WTC11 (cell line): ENCODE measurements at regions not wholly inside any gene's neighbourhood (a gene's known extent, or its start where the extent isn't known, plus 50 kb on each side); places are given as distances from the start of the nearest gene placed in this dataset.

Source experiments
- ATAC-seq: fragments of 200-7000 bp; cut with Tn5 transposase; 2 replicates; pipeline ENCODE4 v1.10.0; 2021; ENCODE audit warnings: mild to moderate bottlenecking, moderate library complexity
- CTCF ChIA-PET: fragments of 300-600 bp; sonication (Branson Sonifier 250); formaldehyde crosslinking; loops from one replicate; lab custom pipeline; 2021; ENCODE audit warnings: antibody characterized with exemption; lab: Charles Lee
- POLR2A ChIA-PET: fragments of 350-600 bp; sonication (Branson Sonifier 250); formaldehyde crosslinking; loops from one replicate; lab custom pipeline; 2021; ENCODE audit warnings: antibody characterized with exemption; lab: Charles Lee
- DNase-seq: peaks from one replicate; pipeline ENCODE4 v3.0.0; 2021; ENCODE audit warnings: low spot score
- H3K27ac Mint-ChIP-seq: 2 replicates; pipeline ENCODE4 v1.8.0; 2021; ENCODE audit warnings: mixed read lengths
- H3K27me3 Mint-ChIP-seq: 2 replicates; pipeline ENCODE4 v1.8.0; 2021; ENCODE audit warnings: low read depth, mild to moderate bottlenecking, moderate library complexity, mixed read lengths
- H3K36me3 Mint-ChIP-seq: 2 replicates; pipeline ENCODE4 v1.8.0; 2021; ENCODE audit warnings: mixed read lengths
- H3K4me1 Mint-ChIP-seq: 2 replicates; pipeline ENCODE4 v1.8.0; 2022; ENCODE audit warnings: mixed read lengths
- H3K4me3 Mint-ChIP-seq: 2 replicates; pipeline ENCODE4 v1.8.0; 2021; ENCODE audit warnings: mild to moderate bottlenecking, moderate library complexity, mixed read lengths
- H3K9me3 Mint-ChIP-seq: 2 replicates; pipeline ENCODE4 v1.8.0; 2021; ENCODE audit warnings: mixed read lengths
- ATF3 ChIP-seq: sonication (generic); formaldehyde crosslinking; conservative IDR thresholded peaks from 2 replicates; pipeline ENCODE4 v1.8.1; 2022; ENCODE audit warnings: mild to moderate bottlenecking, missing genetic modification reagents
- CDX4 ChIP-seq: fragments of 250-450 bp; sonication (Bioruptor Pico); IDR thresholded peaks from 2 replicates; pipeline ENCODE4 v1.9.0; 2021; ENCODE audit warnings: moderate library complexity, mild to moderate bottlenecking, inconsistent platforms, borderline replicate concordance
- FOXJ3 ChIP-seq: sonication (generic); formaldehyde crosslinking; IDR thresholded peaks from 2 replicates; pipeline ENCODE4 v1.9.0; 2021; ENCODE audit warnings: missing genetic modification reagents, mild to moderate bottlenecking, borderline replicate concordance
- FOXK1 ChIP-seq: sonication (generic); formaldehyde crosslinking; IDR thresholded peaks from 2 replicates; pipeline ENCODE4 v1.8.0; 2022; ENCODE audit warnings: mild to moderate bottlenecking, moderate library complexity, missing genetic modification reagents
- FOXP1 ChIP-seq: sonication (generic); formaldehyde crosslinking; IDR thresholded peaks from 2 replicates; pipeline ENCODE4 v1.8.0; 2022; ENCODE audit warnings: missing genetic modification reagents, mild to moderate bottlenecking, moderate library complexity, borderline replicate concordance
- GRHL2 ChIP-seq: fragments of 250-450 bp; sonication (Bioruptor Pico); IDR thresholded peaks from 2 replicates; pipeline ENCODE4 v1.8.0; 2022; ENCODE audit warnings: mild to moderate bottlenecking, moderate library complexity; ENCODE audit not compliant: insufficient replicate concordance, severe bottlenecking
- IRF1 ChIP-seq: sonication (generic); formaldehyde crosslinking; IDR thresholded peaks from 2 replicates; pipeline ENCODE4 v1.8.0; 2023; ENCODE audit warnings: missing genetic modification reagents
- JAZF1 ChIP-seq: fragments of 250-450 bp; sonication (Bioruptor Pico); IDR thresholded peaks from 2 replicates; pipeline ENCODE4 v1.9.0; 2021; ENCODE audit warnings: moderate library complexity, mild to moderate bottlenecking, inconsistent platforms
- PRDM15 ChIP-seq: sonication (generic); formaldehyde crosslinking; IDR thresholded peaks from 2 replicates; pipeline ENCODE4 v1.8.0; 2022; ENCODE audit warnings: missing genetic modification reagents
- STAT6 ChIP-seq: sonication (generic); formaldehyde crosslinking; conservative IDR thresholded peaks from 2 replicates; pipeline ENCODE4 v1.8.1; 2023; ENCODE audit warnings: mild to moderate bottlenecking, low read depth, missing genetic modification reagents, moderate library complexity
- TCF7 ChIP-seq: sonication (generic); formaldehyde crosslinking; IDR thresholded peaks from 2 replicates; pipeline ENCODE4 v1.8.0; 2022; ENCODE audit warnings: mild to moderate bottlenecking, low read depth, missing genetic modification reagents, moderate library complexity
- ZNF219 ChIP-seq: sonication (generic); formaldehyde crosslinking; IDR thresholded peaks from 2 replicates; pipeline ENCODE4 v1.8.0; 2023; ENCODE audit warnings: missing genetic modification reagents, mild to moderate bottlenecking, borderline replicate concordance

GRCh38 chr3:28577941-28578500 is 229.4 kb upstream of the AZI2 start:
- no peak overlapping the region for H3K4me3 Mint-ChIP-seq

More at GRCh38 chr3:28577941-28578500, 229.4 kb upstream of the AZI2 start:
- Mint-ChIP-seq H3K4me1 (peaks cover 52% of the 10 kb centered on the region), H3K9me3 (no peaks in the 10 kb centered on the region), H3K27me3 (peaks cover 39% of the 10 kb centered on the region), H3K27ac (no peak overlapping the region), H3K36me3 (no peaks in the 10 kb centered on the region)
- ChIA-PET POLR2A (no interaction called here), CTCF (interaction anchor here (0.9 to 1.2 kb wide), 2 partner anchors 90 kb away, joined by 3 to 7 read pairs; no protein-coding TSS in a partner anchor)
- TF ChIP-seq STAT6 (CRISPR knock-in tag) (no peak), ATF3 (CRISPR knock-in tag) (no peak), FOXK1 (CRISPR knock-in tag) (no peak), PRDM15 (CRISPR knock-in tag) (no peak), TCF7 (no peak), CDX4 (CRISPR knock-in tag) (no peak), IRF1 (CRISPR knock-in tag) (no peak), JAZF1 (CRISPR knock-in tag) (no peak), FOXP1 (no peak), FOXJ3 (no peak), ZNF219 (CRISPR knock-in tag) (no peak), GRHL2 (CRISPR knock-in tag) (no peak)
- ATAC-seq (no peak), DNase-seq (no peak)
